ENCODE measurements at regions not wholly inside any gene's neighbourhood (a gene's known extent, or its start where the extent isn't known, plus 50 kb on each side); places are given as distances from the start of the nearest gene placed in this dataset.

DNA sequence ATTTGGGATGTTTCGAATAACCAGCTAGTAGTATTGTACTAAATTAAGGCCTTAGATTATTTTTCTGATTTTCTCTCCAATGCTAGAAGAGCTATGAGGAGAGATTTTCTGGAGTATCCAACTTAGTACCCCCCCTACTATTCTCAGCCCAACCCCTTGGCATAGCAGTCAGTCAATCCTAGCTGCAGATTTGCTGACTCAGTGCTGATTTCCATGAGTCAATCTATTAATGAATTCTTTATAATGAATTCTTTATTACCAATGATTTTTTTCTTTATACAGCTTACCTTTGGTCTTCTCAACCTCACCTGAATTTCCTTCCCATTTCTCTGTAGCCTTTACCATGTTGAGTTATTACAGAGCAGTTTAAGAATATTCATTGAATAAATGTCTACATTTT lies 192.8 kb upstream of the ETAA1 start:
- DNase-seq (ENCODE audit: low read depth, low spot score) (no peak), ATAC-seq (no peak), FAIRE-seq (no peak)
- ChIA-PET CTCF (no interaction called here), RAD21 (ENCODE audit: unreplicated experiment) (no interaction called here), SMC1A (ENCODE audit: uncharacterized antibody, unreplicated experiment) (interaction anchor here (0.7 kb wide), 1 partner anchor 260 kb away, joined by 4 read pairs; no protein-coding TSS in a partner anchor), POLR2A (no interaction called here)
- H3K4me1 ChIP-seq (ENCODE audit: control insufficient read depth, insufficient read depth, low read length) = no peaks in the 10 kb centered on the region
- H3K36me3 ChIP-seq (ENCODE audit: control insufficient read depth in 2 of 2, insufficient read depth in 2 of 2, low read length in 1 of 2) = no peaks in the 10 kb centered on the region
- WGBS (ENCODE audit: insufficient coverage, insufficient replicate concordance, low lambda C conversion rate, missing lambda C conversion rate) = 0% methylated on average over 1 of the region's 1 CpG
- no peak overlapping the region for H2AFZ ChIP-seq (ENCODE audit: control insufficient read depth, low read depth, low read length)
- H3K79me2 ChIP-seq (ENCODE audit: control insufficient read depth, insufficient read depth, low read length) = no peaks in the 10 kb centered on the region
- no peaks in the 10 kb centered on the region for H4K20me1 ChIP-seq (ENCODE audit: control insufficient read depth, insufficient read depth)
- no peak overlapping the region for H3K9ac ChIP-seq (ENCODE audit: control insufficient read depth, insufficient read depth, low read length)
- in situ Hi-C loops (cut with MboI) (no loop called here), intact Hi-C loops (cut with micrococcal nuclease; ENCODE audit: unreplicated experiment) (no loop called here)
- no peaks in the 10 kb centered on the region for H3K27me3 ChIP-seq (replicated peaks in 1 of 2; ENCODE audit: control insufficient read depth in 2 of 2, insufficient read depth in 2 of 2, low read length in 1 of 2)
- no peak overlapping the region for H3K4me2 ChIP-seq (ENCODE audit: control insufficient read depth, insufficient read depth)
- TF ChIP-seq SPI1 (IDR thresholded peaks at IDR 0.05; ENCODE audit: borderline replicate concordance, insufficient read depth, low read depth, low read length) (no peak), BCL11A (IDR thresholded peaks at IDR 0.05; ENCODE audit: low read depth, low read length) (no peak), HDAC2 (IDR thresholded peaks at IDR 0.05) (no peak), FOXM1 (IDR thresholded peaks at IDR 0.05; ENCODE audit: low read depth, low read length) (no peak), IRF4 (IDR thresholded peaks at IDR 0.05; ENCODE audit: low read depth, low read length) (no peak), KDM1A (IDR thresholded peaks at IDR 0.05; ENCODE audit: borderline replicate concordance) (no peak), CHD1 (IDR thresholded peaks at IDR 0.05; ENCODE audit: low read depth, low read length) (no peak), ZZZ3 (IDR thresholded peaks at IDR 0.05; ENCODE audit: control insufficient read depth, insufficient read length, low read depth) (no peak), KLF5 (IDR thresholded peaks at IDR 0.05; ENCODE audit: partially characterized antibody) (no peak), CBX3 (IDR thresholded peaks at IDR 0.05; ENCODE audit: borderline replicate concordance, low read depth) (no peak), SREBF1 (IDR thresholded peaks at IDR 0.05; ENCODE audit: low read length) (no peak), NFIC (IDR thresholded peaks at IDR 0.05; ENCODE audit: low read depth, low read length) (no peak), ELK1 (IDR thresholded peaks at IDR 0.05; ENCODE audit: low read depth, low read length) (no peak), BRCA1 (IDR thresholded peaks at IDR 0.05; ENCODE audit: low read depth, low read length) (no peak), SMAD5 (IDR thresholded peaks at IDR 0.05; ENCODE audit: low read depth) (no peak), IKZF1 (conservative IDR thresholded peaks at IDR 0.05) (no peak), WRNIP1 (IDR thresholded peaks at IDR 0.05; ENCODE audit: borderline replicate concordance, low read depth, low read length) (no peak)
- TF ChIP-seq, protein P1, sequence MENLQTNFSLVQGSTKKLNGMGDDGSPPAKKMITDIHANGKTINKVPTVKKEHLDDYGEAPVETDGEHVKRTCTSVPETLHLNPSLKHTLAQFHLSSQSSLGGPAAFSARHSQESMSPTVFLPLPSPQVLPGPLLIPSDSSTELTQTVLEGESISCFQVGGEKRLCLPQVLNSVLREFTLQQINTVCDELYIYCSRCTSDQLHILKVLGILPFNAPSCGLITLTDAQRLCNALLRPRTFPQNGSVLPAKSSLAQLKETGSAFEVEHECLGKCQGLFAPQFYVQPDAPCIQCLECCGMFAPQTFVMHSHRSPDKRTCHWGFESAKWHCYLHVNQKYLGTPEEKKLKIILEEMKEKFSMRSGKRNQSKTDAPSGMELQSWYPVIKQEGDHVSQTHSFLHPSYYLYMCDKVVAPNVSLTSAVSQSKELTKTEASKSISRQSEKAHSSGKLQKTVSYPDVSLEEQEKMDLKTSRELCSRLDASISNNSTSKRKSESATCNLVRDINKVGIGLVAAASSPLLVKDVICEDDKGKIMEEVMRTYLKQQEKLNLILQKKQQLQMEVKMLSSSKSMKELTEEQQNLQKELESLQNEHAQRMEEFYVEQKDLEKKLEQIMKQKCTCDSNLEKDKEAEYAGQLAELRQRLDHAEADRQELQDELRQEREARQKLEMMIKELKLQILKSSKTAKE (IDR thresholded peaks at IDR 0.05; ENCODE audit: low read depth, poor library complexity, severe bottlenecking) = no peak
- H3K9me3 ChIP-seq (replicated peaks; ENCODE audit: control insufficient read depth, insufficient read depth, low read length) = no peaks in the 10 kb centered on the region
- no peak overlapping the region for H3K27ac ChIP-seq (ENCODE audit: control insufficient read depth, insufficient read depth)
- H3K4me3 ChIP-seq = no peak overlapping the region
- no TSS peak for BruUV-seq (replicated peaks)

Data from GM12878 (cell line).